GM12865 (cell line): ENCODE measurements at regions not wholly inside any gene's neighbourhood (a gene's known extent, or its start where the extent isn't known, plus 50 kb on each side); places are given as distances from the start of the nearest gene placed in this dataset.

ENCODE experiments used
- DNase-seq: peaks from one replicate; pipeline ENCODE4 v3.0.0; 2010; ENCODE audit warnings: low read depth
- H3K4me3 ChIP-seq: 2 replicates; pipeline ENCODE4 v1.5.1; 2011; ENCODE audit warnings: mild to moderate bottlenecking, low read depth, low read length, control low read depth
- TF ChIP-seq, protein P1 (sequence below): IDR thresholded peaks from 2 replicates; pipeline ENCODE4 v1.5.1; 2011; ENCODE audit warnings: low read length, control low read depth, low read depth, inconsistent platforms; ENCODE audit not compliant: insufficient read depth; ENCODE audit errors: missing control alignments

DNA sequence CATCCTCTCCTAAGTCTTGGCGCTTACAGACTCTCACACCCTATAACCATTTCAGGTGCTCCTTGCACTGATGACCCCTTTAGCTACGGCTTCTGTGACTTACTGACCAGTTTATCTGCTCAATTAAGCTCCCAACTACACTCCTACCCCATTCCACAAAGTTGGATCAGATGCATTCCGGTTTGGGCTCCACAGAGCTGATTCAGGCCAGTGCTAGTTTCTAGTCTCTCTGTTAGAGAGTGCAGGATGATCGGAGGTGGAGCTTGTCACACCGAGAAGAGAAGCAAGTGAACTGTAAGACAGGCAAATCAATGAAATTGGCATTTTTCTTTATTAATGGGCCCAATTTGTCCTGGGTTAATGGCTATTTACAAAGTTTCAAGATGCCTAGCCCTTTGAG lies 436.8 kb upstream of the CADM1 start:
- no peak for DNase-seq
- no peak overlapping the region for H3K4me3 ChIP-seq
- TF ChIP-seq, protein P1, sequence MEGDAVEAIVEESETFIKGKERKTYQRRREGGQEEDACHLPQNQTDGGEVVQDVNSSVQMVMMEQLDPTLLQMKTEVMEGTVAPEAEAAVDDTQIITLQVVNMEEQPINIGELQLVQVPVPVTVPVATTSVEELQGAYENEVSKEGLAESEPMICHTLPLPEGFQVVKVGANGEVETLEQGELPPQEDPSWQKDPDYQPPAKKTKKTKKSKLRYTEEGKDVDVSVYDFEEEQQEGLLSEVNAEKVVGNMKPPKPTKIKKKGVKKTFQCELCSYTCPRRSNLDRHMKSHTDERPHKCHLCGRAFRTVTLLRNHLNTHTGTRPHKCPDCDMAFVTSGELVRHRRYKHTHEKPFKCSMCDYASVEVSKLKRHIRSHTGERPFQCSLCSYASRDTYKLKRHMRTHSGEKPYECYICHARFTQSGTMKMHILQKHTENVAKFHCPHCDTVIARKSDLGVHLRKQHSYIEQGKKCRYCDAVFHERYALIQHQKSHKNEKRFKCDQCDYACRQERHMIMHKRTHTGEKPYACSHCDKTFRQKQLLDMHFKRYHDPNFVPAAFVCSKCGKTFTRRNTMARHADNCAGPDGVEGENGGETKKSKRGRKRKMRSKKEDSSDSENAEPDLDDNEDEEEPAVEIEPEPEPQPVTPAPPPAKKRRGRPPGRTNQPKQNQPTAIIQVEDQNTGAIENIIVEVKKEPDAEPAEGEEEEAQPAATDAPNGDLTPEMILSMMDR = no peak

DNA sequence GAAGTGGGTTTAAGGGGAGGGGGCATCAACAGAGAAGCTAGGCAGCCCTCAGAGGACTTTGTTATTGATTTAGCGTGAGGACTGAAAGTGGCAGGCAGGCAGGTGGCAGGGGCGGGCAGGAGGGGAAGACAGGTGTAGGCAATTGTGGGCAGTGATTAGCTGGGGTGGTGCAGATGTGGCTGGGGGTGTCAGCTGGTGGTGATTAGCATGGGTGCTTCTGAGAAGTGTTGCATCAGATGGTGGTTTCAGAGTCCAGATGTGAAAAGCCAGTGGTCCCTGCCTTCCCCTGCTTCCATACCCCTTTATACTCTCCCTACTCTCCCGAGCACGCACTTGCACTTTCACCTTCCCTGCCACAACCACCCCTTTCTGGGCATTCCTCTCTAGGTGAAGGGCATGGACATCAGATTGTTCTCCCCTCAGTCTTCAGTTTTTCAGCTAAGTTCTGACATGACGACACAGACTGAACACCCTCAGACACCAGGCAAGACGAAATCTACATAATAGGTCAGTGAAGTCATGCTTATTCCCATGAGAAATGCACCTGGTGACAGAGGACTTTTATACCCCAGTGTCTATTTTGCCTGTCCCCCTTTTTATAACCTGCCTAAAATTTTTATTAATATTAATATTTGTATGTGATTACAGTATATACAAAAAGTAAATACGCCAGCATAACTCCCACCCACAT lies 435.7 kb upstream of the CADM1 start:
- H3K4me3 ChIP-seq = no peak overlapping the region
- DNase-seq = peak; percentile 77
- TF ChIP-seq, protein P1 = no peak

DNA sequence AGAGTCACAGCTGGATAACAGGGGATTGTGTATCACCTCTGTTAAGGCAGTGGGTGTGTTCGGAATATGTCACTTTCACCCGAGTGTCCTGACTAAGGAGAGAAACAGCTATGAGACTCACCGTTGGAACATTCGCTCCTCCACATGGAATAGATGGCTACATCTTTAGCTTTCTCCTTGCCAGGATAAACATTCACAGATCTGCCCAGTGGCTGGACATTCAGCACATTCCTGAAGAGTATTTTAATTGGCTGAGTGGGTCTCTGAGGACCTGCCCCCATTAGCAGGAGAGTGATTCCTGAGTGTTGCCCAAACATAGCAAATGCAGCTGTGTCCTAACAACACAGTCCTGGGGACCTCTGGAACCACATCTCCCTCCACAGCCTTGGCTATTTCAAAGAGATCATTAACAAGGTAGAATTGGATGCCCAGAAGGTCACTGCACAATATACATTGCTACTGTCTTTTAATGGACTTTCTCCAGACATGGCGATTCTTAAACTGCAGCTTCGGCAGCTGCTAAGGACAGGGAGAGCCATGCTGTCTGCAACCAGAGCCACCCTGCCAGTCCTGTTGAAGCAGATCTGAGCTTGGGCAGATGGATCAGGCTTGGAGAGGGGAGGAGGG lies 435.0 kb upstream of the CADM1 start:
- TF ChIP-seq, protein P1 = no peak
- H3K4me3 ChIP-seq = no peak overlapping the region
- DNase-seq = no peak

DNA sequence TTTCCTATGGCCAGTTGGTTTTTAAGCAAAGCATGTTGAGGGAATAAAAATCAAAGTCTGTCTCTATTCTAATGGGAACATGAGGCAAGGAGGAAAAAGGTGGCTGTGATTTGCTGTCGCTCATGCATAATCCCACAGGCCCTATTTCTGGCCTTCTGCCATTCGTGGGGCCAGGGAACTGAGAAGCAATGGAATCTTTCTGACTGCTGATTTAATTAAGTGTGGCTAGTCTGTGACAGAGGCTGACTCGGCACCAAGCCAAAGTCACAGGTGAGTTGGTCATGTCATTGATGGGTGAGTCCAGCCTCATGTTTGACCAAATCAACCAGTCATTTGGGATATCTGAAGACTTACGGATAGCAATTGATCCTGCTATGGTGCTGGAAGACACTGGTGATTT lies 429.3 kb upstream of the CADM1 start:
- DNase-seq = no peak
- H3K4me3 ChIP-seq = no peak overlapping the region
- TF ChIP-seq, protein P1 = no peak

DNA sequence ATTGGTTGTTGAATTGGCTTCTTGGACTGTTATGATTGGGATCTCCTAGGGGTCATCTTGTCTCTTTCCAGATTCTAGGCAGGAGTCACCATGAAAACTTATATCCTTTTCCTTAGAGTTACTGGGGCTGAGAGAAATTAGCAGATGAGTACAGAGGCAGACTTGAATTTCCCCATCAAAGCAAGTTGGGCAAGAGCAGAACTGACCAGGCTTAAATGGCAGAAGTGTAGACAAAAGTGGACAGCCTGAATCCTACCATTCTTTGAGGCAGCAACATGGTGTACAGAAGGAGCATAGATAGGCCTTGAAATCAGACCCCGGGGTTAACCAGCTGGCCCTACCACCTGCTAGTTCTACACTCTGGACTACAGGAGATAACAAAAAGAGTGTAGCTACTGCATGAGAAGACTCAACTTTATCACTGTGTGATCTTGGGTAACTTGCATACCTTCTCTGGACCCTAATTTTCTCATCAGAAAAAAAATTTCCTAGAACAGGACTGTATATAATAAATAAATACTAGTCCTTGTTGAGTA lies 427.4 kb upstream of the CADM1 start:
- TF ChIP-seq, protein P1 = no peak
- no peak overlapping the region for H3K4me3 ChIP-seq
- DNase-seq = no peak

DNA sequence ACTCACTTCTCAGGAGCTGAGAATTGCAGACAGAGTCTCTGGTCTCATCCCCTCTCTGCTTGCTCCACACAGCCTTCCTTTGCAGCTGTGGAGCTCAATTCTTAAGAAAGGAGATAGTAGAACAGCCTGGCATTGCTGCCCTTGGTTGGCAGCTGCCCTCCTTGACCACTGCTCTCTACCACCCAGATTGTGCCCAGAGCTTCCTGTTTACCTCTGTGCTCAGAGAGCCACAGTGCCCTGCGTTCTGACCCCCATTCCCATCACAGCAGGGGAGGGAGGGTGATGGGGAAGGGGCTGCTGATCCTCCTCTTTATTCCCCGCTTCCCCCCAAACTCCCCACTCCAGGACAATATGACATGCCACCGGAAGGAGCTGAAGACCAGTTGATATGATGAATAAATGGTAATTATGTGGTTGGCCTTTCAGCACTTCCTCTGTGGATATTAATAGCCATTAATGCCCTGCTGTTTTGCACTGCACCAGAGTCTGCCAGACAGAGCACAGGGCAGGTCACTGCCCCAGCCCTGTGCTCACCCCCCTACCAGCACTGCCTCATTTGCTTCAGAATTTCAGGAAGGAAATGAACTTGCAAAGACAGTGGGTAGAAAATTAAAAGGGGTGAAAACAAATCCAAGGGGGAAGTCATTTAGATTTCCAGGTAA lies 426.8 kb upstream of the CADM1 start:
- no peak overlapping the region for H3K4me3 ChIP-seq
- DNase-seq = peak; percentile 68
- TF ChIP-seq, protein P1 = no peak
